ENCODE measurements at regions not wholly inside any gene's neighbourhood (a gene's known extent, or its start where the extent isn't known, plus 50 kb on each side); places are given as distances from the start of the nearest gene placed in this dataset.

DNA sequence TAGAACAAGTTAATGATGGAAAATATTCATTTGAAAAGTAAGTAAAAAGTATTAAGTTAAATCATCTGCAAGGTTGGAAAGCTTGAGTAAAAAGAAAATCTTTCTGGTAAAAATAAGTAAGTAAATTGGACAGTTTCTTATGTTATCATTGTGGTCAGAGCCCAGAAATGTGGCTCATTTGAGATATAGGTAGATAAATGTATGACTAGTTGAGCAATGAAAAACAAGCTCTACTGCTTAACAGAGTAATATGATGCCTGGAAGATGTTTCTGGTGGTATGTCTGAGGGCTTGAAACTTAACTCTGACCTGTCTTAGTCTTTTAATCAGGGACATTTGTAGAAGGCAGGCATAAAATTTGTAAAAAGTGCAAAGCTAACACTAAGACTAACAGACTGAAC is 444.0 kb downstream of the MFSD1 start:
- DNase-seq (ENCODE audit: low read depth in 2 of 2), result peak in 1 of 2 donors; percentile 64
- Histone ChIP-seq H3K9ac (ENCODE audit: insufficient read depth, low read length) (no peak overlapping the region), H3K9me3 (ENCODE audit: control insufficient read depth, insufficient read depth, low read depth, low read length) (no peaks in the 10 kb centered on the region), H2AFZ (ENCODE audit: low read length) (no peak overlapping the region), H3K36me3 (ENCODE audit: control insufficient read depth, insufficient read depth, low read length) (no peaks in the 10 kb centered on the region), H3K27me3 (ENCODE audit: control insufficient read depth, insufficient read depth, low read length) (no peaks in the 10 kb centered on the region), H3K27ac (ENCODE audit: insufficient read depth, low read length) (no peak overlapping the region), H4K20me1 (ENCODE audit: control insufficient read depth, extremely low read depth, insufficient read depth, low read length) (no peaks in the 10 kb centered on the region), H3K4me2 (ENCODE audit: extremely low read depth, insufficient read depth, low read length) (no peak overlapping the region), H3K4me3 (replicated peaks in 1 of 4; ENCODE audit: control extremely low read depth in 1 of 4, insufficient read depth in 1 of 4, low read depth in 3 of 4, low read length in 4 of 4) (no peak overlapping the region), H3K4me1 (ENCODE audit: control insufficient read depth, extremely low read depth, insufficient read depth, low read length) (no peaks in the 10 kb centered on the region), H3K79me2 (ENCODE audit: control insufficient read depth, insufficient read depth, low read length) (no peaks in the 10 kb centered on the region)
- TF ChIP-seq EZH2 (IDR thresholded peaks at IDR 0.05; ENCODE audit: low read length, missing control alignments), result no peak
- TF ChIP-seq, protein P1, sequence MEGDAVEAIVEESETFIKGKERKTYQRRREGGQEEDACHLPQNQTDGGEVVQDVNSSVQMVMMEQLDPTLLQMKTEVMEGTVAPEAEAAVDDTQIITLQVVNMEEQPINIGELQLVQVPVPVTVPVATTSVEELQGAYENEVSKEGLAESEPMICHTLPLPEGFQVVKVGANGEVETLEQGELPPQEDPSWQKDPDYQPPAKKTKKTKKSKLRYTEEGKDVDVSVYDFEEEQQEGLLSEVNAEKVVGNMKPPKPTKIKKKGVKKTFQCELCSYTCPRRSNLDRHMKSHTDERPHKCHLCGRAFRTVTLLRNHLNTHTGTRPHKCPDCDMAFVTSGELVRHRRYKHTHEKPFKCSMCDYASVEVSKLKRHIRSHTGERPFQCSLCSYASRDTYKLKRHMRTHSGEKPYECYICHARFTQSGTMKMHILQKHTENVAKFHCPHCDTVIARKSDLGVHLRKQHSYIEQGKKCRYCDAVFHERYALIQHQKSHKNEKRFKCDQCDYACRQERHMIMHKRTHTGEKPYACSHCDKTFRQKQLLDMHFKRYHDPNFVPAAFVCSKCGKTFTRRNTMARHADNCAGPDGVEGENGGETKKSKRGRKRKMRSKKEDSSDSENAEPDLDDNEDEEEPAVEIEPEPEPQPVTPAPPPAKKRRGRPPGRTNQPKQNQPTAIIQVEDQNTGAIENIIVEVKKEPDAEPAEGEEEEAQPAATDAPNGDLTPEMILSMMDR (conservative IDR thresholded peaks at IDR 0.05 in 1 of 2, IDR thresholded peaks at IDR 0.05 in 1 of 2; ENCODE audit: low read depth in 1 of 2, low read length in 2 of 2), result no peak

DNA sequence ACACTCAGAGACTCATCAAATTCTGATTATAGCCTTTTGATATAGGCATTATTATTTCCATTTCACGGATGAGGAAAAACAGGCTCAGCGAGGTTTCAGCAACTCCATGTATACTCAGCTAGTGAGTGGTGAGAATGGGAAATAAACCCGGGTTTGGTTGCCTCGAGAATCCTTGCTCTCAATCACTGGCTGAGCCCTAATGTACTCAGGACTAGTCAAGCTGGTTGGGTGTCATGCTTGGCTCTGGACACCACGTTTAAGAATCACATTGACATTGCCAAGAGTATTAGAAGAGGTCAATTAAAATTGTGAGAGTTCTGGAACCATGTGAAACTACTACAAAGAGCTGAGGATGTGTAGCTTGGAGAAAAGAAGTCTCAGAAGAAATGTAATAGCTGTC is 444.5 kb downstream of the MFSD1 start:
- no peaks in the 10 kb centered on the region for H3K4me1 ChIP-seq (ENCODE audit: control insufficient read depth, extremely low read depth, insufficient read depth, low read length)
- H3K9ac ChIP-seq (ENCODE audit: insufficient read depth, low read length), result no peak overlapping the region
- no peak overlapping the region for H3K4me2 ChIP-seq (ENCODE audit: extremely low read depth, insufficient read depth, low read length)
- no peaks in the 10 kb centered on the region for H3K27me3 ChIP-seq (ENCODE audit: control insufficient read depth, insufficient read depth, low read length)
- H3K27ac ChIP-seq (ENCODE audit: insufficient read depth, low read length), result no peak overlapping the region
- H3K79me2 ChIP-seq (ENCODE audit: control insufficient read depth, insufficient read depth, low read length), result no peaks in the 10 kb centered on the region
- no peaks in the 10 kb centered on the region for H3K9me3 ChIP-seq (ENCODE audit: control insufficient read depth, insufficient read depth, low read depth, low read length)
- H4K20me1 ChIP-seq (ENCODE audit: control insufficient read depth, extremely low read depth, insufficient read depth, low read length), result no peaks in the 10 kb centered on the region
- no peak overlapping the region for H3K4me3 ChIP-seq (replicated peaks in 1 of 4; ENCODE audit: control extremely low read depth in 1 of 4, insufficient read depth in 1 of 4, low read depth in 3 of 4, low read length in 4 of 4)
- H3K36me3 ChIP-seq (ENCODE audit: control insufficient read depth, insufficient read depth, low read length), result no peaks in the 10 kb centered on the region
- no peak for TF ChIP-seq EZH2 (IDR thresholded peaks at IDR 0.05; ENCODE audit: low read length, missing control alignments)
- TF ChIP-seq, protein P1 (conservative IDR thresholded peaks at IDR 0.05 in 1 of 2, IDR thresholded peaks at IDR 0.05 in 1 of 2; ENCODE audit: low read depth in 1 of 2, low read length in 2 of 2), result no peak
- no peak overlapping the region for H2AFZ ChIP-seq (ENCODE audit: low read length)
- no peak for DNase-seq (ENCODE audit: low read depth in 2 of 2)

DNA sequence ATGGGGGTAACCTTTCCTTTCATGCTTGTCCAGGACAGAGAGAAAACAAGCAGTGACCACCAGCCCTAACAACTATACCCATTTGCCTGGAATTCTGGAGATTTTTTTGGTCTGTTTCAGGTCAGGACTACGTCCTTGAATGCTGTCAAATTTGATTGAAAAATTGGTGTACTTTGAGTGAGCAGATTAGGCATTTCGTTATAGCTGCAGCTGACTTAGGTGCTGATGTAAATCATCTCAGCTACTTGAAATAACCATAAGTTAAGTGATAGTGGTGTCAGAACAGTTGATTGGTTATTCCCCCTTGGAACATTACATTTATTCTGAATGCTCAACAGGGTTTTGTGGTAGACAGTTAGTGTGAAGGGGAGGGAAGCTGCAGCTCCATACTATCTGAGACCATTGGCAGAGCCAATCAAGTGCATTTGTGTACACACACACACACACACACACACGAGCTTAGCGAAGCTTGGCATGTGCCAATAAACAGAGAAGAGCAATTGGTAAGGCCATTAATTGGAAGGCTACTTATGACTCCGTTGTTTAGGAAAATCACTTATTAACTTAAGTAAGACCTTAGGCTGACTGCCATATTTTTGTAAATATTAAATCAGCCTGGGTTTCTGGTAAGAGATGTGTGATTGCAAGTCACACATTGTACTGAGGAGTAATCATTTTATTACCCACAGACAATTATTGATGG is 447.8 kb downstream of the MFSD1 start:
- Histone ChIP-seq H3K27ac (ENCODE audit: insufficient read depth, low read length) (no peak overlapping the region), H3K4me2 (ENCODE audit: extremely low read depth, insufficient read depth, low read length) (no peak overlapping the region), H3K4me1 (ENCODE audit: control insufficient read depth, extremely low read depth, insufficient read depth, low read length) (no peaks in the 10 kb centered on the region), H2AFZ (ENCODE audit: low read length) (no peak overlapping the region), H3K36me3 (ENCODE audit: control insufficient read depth, insufficient read depth, low read length) (no peaks in the 10 kb centered on the region), H3K79me2 (ENCODE audit: control insufficient read depth, insufficient read depth, low read length) (no peaks in the 10 kb centered on the region), H3K9me3 (ENCODE audit: control insufficient read depth, insufficient read depth, low read depth, low read length) (no peaks in the 10 kb centered on the region), H4K20me1 (ENCODE audit: control insufficient read depth, extremely low read depth, insufficient read depth, low read length) (no peaks in the 10 kb centered on the region), H3K9ac (ENCODE audit: insufficient read depth, low read length) (no peak overlapping the region), H3K27me3 (ENCODE audit: control insufficient read depth, insufficient read depth, low read length) (no peaks in the 10 kb centered on the region), H3K4me3 (replicated peaks in 1 of 4; ENCODE audit: control extremely low read depth in 1 of 4, insufficient read depth in 1 of 4, low read depth in 3 of 4, low read length in 4 of 4) (no peak overlapping the region)
- TF ChIP-seq, protein P1 (conservative IDR thresholded peaks at IDR 0.05 in 1 of 2, IDR thresholded peaks at IDR 0.05 in 1 of 2; ENCODE audit: low read depth in 1 of 2, low read length in 2 of 2), result no peak
- no peak for TF ChIP-seq EZH2 (IDR thresholded peaks at IDR 0.05; ENCODE audit: low read length, missing control alignments)
- DNase-seq (ENCODE audit: low read depth in 2 of 2), result no peak
